DND-41 (cell line): ENCODE measurements at regions not wholly inside any gene's neighbourhood (a gene's known extent, or its start where the extent isn't known, plus 50 kb on each side); places are given as distances from the start of the nearest gene placed in this dataset.

Experiments
- EZH2 ChIP-seq: IDR thresholded peaks from 3 replicates; pipeline ENCODE4 v1.6.1; 2012; ENCODE audit warnings: borderline replicate concordance, low read depth, mild to moderate bottlenecking, moderate library complexity, low read length, inconsistent platforms; ENCODE audit not compliant: severe bottlenecking
- TF ChIP-seq, protein P1 (sequence below): IDR thresholded peaks from 2 replicates; pipeline ENCODE4 v1.5.1; 2012; ENCODE audit warnings: borderline replicate concordance, low read length, moderate library complexity, mild to moderate bottlenecking; ENCODE audit not compliant: poor library complexity, severe bottlenecking; ENCODE audit errors: extremely low read depth

DNA sequence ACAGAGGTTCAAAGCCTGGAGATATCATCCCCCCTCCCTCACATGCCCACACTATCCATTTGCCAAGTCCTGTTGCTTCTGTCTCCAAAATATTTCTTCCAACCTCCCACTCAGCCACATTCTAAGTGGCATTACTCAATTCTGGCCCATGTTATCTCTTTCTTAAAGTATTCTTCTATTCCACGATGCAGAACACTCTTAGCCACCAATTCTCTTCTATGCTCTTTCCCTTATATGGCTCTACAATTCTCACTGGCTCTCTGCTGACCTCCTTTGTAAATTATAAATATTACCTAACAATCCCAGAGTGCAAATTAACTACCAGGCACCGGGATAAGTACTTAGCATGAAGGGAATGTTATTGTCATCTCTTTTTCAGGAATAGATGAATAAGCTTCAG is 82.4 kb downstream of the KCNJ2 start:
- TF ChIP-seq, protein P1, sequence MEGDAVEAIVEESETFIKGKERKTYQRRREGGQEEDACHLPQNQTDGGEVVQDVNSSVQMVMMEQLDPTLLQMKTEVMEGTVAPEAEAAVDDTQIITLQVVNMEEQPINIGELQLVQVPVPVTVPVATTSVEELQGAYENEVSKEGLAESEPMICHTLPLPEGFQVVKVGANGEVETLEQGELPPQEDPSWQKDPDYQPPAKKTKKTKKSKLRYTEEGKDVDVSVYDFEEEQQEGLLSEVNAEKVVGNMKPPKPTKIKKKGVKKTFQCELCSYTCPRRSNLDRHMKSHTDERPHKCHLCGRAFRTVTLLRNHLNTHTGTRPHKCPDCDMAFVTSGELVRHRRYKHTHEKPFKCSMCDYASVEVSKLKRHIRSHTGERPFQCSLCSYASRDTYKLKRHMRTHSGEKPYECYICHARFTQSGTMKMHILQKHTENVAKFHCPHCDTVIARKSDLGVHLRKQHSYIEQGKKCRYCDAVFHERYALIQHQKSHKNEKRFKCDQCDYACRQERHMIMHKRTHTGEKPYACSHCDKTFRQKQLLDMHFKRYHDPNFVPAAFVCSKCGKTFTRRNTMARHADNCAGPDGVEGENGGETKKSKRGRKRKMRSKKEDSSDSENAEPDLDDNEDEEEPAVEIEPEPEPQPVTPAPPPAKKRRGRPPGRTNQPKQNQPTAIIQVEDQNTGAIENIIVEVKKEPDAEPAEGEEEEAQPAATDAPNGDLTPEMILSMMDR: no peak
- TF ChIP-seq EZH2: no peak
